Glutamatergic neuron (in vitro differentiated cells): ENCODE measurements at regions not wholly inside any gene's neighbourhood (a gene's known extent, or its start where the extent isn't known, plus 50 kb on each side); places are given as distances from the start of the nearest gene placed in this dataset.
"Not testable (repeated sequence)": the region's sequence is repeated elsewhere in the genome, so short reads cannot be mapped to it uniquely, and the experiment has no call there.

Experiments
- DNase-seq: peaks from one replicate; pipeline ENCODE4 v3.0.0; 2022
- H3K27ac Mint-ChIP-seq: one replicate; pipeline ENCODE4 v1.8.0; 2020; ENCODE audit warnings: mild to moderate bottlenecking, mixed read lengths, inconsistent platforms; ENCODE audit not compliant: unreplicated experiment
- H3K27me3 Mint-ChIP-seq: one replicate; pipeline ENCODE4 v1.8.0; 2020; ENCODE audit warnings: mild to moderate bottlenecking, moderate library complexity, mixed read lengths, inconsistent platforms; ENCODE audit not compliant: unreplicated experiment
- H3K36me3 Mint-ChIP-seq: one replicate; pipeline ENCODE4 v1.8.0; 2020; ENCODE audit warnings: mild to moderate bottlenecking, mixed read lengths, inconsistent platforms; ENCODE audit not compliant: unreplicated experiment
- H3K4me1 Mint-ChIP-seq: one replicate; pipeline ENCODE4 v1.8.0; 2020; ENCODE audit warnings: mild to moderate bottlenecking, low read depth, mixed read lengths, inconsistent platforms; ENCODE audit not compliant: unreplicated experiment
- H3K4me3 Mint-ChIP-seq: one replicate; pipeline ENCODE4 v1.8.0; 2020; ENCODE audit warnings: mild to moderate bottlenecking, mixed read lengths, inconsistent platforms; ENCODE audit not compliant: unreplicated experiment
- H3K9me3 Mint-ChIP-seq: one replicate; pipeline ENCODE4 v1.8.0; 2020; ENCODE audit warnings: mild to moderate bottlenecking, moderate library complexity, mixed read lengths, inconsistent platforms; ENCODE audit not compliant: unreplicated experiment
- CTCF ChIP-seq: fragments of 200-600 bp; sonication (generic); IDR thresholded peaks from one replicate; pipeline ENCODE4 v1.5.0; 2021; ENCODE audit not compliant: partially characterized antibody, unreplicated experiment

DNA sequence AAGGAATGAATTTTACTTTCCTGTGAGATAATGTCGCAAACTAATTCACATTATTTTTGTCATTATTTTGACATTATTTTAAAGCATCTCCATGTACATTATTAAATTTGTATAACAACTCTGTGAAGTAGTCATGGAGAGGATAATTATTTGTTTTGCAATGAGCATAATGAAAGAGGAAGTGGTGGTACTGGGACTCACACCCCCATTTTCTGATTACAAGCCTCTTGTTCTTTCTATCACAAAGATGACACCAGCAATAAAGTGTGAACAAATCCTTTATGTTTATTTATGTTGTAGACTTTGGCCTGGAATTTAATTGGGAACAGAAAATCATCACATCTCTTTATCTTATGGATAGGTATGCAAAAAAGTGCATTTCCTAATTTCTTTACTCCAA lies 522.6 kb downstream of the TMEM135 start:
- H3K4me1 Mint-ChIP-seq = no peaks in the 10 kb centered on the region
- peaks cover 4% of the 10 kb centered on the region for H3K9me3 Mint-ChIP-seq
- no peak for TF ChIP-seq CTCF
- DNase-seq = no peak
- no peaks in the 10 kb centered on the region for H3K36me3 Mint-ChIP-seq
- H3K27me3 Mint-ChIP-seq = peaks cover 2% of the 10 kb centered on the region
- H3K27ac Mint-ChIP-seq = no peak overlapping the region
- H3K4me3 Mint-ChIP-seq = no peak overlapping the region

GRCh38 chr11:87559852-87560251 lies 522.1 kb downstream of the TMEM135 start:
- H3K9me3 Mint-ChIP-seq, H3K27ac Mint-ChIP-seq, H3K4me3 Mint-ChIP-seq, H3K4me1 Mint-ChIP-seq, H3K36me3 Mint-ChIP-seq, H3K27me3 Mint-ChIP-seq, DNase-seq: not testable (repeated sequence)

DNA sequence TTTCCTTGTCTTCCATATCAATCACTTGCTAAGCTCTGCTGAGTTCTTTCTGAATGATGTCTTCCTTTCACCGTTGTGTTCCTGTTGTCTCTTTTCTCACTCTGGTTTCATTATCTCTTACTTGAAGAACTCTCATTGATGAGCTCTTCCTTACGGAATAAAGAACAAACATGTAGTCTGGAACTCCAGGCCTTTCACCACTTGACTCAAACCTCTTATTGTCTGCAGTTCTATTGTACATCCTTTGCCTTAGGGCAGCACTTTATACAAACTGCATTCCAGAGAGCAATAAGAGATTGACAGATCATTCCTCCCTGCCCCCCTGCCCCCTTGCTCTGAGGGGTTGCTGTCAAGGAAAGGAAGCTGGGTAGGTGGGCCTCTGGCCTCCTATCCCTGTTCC lies 517.4 kb downstream of the TMEM135 start:
- H3K4me3 Mint-ChIP-seq = no peak overlapping the region
- TF ChIP-seq CTCF = no peak
- H3K9me3 Mint-ChIP-seq = peaks cover 5% of the 10 kb centered on the region
- H3K4me1 Mint-ChIP-seq = no peaks in the 10 kb centered on the region
- H3K36me3 Mint-ChIP-seq = no peaks in the 10 kb centered on the region
- H3K27me3 Mint-ChIP-seq = peaks cover 2% of the 10 kb centered on the region
- no peak overlapping the region for H3K27ac Mint-ChIP-seq
- no peak for DNase-seq

DNA sequence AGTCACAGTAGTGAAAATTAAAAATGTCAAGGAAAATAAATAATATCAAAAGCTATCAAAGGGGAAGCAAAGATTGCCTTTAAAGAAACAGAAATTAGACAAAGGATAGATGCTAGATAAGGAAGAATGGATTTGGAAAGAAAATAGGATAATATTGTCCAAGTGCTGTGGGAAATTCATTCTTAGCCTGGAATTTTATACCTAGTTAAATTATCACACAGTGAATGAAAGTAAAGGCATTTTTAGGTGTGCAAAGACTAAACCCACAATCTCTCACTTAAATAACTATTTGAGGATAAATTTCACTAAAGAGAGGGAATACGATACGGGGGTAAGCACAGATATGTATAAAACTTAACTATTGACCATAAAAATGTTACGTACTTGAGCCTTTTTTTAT lies 511.1 kb downstream of the TMEM135 start:
- Mint-ChIP-seq H3K4me1 (no peaks in the 10 kb centered on the region), H3K27me3 (no peaks in the 10 kb centered on the region), H3K36me3 (peaks cover 3% of the 10 kb centered on the region), H3K4me3 (no peak overlapping the region), H3K9me3 (peaks cover 3% of the 10 kb centered on the region), H3K27ac (no peak overlapping the region)
- TF ChIP-seq CTCF = no peak
- DNase-seq = no peak

DNA sequence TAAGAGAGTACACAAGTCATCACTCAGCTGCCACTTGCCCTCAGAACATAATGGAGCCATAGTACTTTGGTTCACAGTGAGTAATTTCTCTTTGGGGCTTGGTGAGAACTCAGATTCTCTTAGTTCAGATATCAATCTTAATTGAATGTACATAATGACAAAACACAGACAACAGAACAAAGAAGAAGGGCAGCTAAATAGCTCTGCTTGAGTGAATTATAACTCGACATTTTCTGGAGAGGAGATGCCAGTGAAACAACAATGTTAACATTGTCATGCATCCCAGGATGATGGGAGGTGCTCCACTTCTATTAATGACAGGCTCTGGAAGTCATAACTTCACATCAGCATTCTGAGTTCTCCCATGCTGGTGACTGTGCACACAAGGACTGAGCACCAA lies 508.1 kb downstream of the TMEM135 start:
- no peak overlapping the region for H3K27ac Mint-ChIP-seq
- peaks cover 2% of the 10 kb centered on the region for H3K9me3 Mint-ChIP-seq
- no peak for TF ChIP-seq CTCF
- no peaks in the 10 kb centered on the region for H3K4me1 Mint-ChIP-seq
- no peak for DNase-seq
- H3K4me3 Mint-ChIP-seq = no peak overlapping the region
- H3K36me3 Mint-ChIP-seq = peaks cover 9% of the 10 kb centered on the region
- no peaks in the 10 kb centered on the region for H3K27me3 Mint-ChIP-seq

DNA sequence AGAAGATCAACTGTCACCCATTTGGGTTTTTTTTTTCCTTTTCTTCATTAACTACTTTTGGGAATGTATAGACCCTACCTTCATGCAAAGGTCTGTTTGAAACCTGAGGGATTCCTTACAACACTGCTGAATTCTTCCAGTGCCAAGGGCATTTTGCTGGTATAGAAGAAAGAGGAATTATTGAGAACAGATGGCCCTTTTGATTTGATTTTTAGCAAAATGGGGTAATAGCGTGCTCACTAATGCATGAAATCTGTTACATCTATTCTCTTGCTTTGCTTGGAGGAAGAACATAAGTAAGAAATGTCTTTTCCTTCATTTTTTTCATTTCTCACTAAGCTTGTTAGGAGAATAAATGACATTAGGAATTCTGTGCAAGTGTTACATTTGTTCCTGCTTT lies 501.9 kb downstream of the TMEM135 start:
- H3K27me3 Mint-ChIP-seq = no peaks in the 10 kb centered on the region
- DNase-seq = no peak
- peaks cover 2% of the 10 kb centered on the region for H3K9me3 Mint-ChIP-seq
- H3K4me3 Mint-ChIP-seq = no peak overlapping the region
- peaks cover 9% of the 10 kb centered on the region for H3K36me3 Mint-ChIP-seq
- no peak for TF ChIP-seq CTCF
- no peak overlapping the region for H3K27ac Mint-ChIP-seq
- no peaks in the 10 kb centered on the region for H3K4me1 Mint-ChIP-seq
